ENCODE measurements at regions not wholly inside any gene's neighbourhood (a gene's known extent, or its start where the extent isn't known, plus 50 kb on each side); places are given as distances from the start of the nearest gene placed in this dataset.
A peak's percentile ranks its signal among the peaks of the same experiment; 100 is the strongest.

DNA sequence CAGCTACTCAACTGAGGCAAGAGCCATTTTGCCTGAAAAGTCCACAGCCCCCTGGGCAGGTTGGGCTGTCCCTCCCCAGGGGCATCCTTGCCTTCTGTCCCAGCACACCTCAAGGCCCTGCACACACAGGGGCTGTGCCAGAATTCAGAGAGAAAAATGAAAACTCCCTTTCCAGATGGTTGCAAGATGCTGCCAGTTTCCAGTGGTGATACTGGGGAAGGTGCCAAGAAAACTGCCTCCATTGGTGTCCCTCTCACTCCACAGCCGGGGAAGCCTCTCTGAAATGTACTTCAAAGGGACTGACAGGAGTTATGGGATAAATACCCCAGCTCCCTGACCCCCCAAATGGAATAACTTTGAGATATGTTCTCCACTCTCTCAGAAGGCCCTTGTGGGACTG, 154.2 kb upstream of the MAFB start:
- Histone ChIP-seq H3K4me3 (ENCODE audit: low read depth, low read length, poor library complexity, severe bottlenecking) (no peak overlapping the region), H3K27ac (ENCODE audit: low read depth, low read length, poor library complexity, severe bottlenecking) (no peak overlapping the region), H3K27me3 (replicated peaks; ENCODE audit: insufficient read depth, low read depth, low read length, poor library complexity) (peaks cover 66% of the 10 kb centered on the region), H3K36me3 (ENCODE audit: insufficient read depth, low read length, poor library complexity, severe bottlenecking) (no peaks in the 10 kb centered on the region), H3K9me3 (ENCODE audit: low read depth, low read length, poor library complexity, severe bottlenecking) (no peaks in the 10 kb centered on the region), H3K4me1 (ENCODE audit: insufficient read depth, low read length, poor library complexity, severe bottlenecking) (peaks cover 17% of the 10 kb centered on the region)
- ChIA-PET POLR2A (ENCODE audit: low non-redundant PET) (no interaction called here), CTCF (no interaction called here)
- no peak for DNase-seq (ENCODE audit: low spot score)
- no TSS peak for BruUV-seq (replicated peaks)
- TF ChIP-seq, protein P1, sequence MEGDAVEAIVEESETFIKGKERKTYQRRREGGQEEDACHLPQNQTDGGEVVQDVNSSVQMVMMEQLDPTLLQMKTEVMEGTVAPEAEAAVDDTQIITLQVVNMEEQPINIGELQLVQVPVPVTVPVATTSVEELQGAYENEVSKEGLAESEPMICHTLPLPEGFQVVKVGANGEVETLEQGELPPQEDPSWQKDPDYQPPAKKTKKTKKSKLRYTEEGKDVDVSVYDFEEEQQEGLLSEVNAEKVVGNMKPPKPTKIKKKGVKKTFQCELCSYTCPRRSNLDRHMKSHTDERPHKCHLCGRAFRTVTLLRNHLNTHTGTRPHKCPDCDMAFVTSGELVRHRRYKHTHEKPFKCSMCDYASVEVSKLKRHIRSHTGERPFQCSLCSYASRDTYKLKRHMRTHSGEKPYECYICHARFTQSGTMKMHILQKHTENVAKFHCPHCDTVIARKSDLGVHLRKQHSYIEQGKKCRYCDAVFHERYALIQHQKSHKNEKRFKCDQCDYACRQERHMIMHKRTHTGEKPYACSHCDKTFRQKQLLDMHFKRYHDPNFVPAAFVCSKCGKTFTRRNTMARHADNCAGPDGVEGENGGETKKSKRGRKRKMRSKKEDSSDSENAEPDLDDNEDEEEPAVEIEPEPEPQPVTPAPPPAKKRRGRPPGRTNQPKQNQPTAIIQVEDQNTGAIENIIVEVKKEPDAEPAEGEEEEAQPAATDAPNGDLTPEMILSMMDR (conservative IDR thresholded peaks at IDR 0.05; ENCODE audit: low read depth, low read length), result no peak
- no peak for TF ChIP-seq EZH2 (IDR thresholded peaks at IDR 0.05; ENCODE audit: borderline replicate concordance, low read depth, low read length, poor library complexity, severe bottlenecking)
- intact Hi-C loops (cut with micrococcal nuclease; ENCODE audit: unreplicated experiment), result no loop called here

DNA sequence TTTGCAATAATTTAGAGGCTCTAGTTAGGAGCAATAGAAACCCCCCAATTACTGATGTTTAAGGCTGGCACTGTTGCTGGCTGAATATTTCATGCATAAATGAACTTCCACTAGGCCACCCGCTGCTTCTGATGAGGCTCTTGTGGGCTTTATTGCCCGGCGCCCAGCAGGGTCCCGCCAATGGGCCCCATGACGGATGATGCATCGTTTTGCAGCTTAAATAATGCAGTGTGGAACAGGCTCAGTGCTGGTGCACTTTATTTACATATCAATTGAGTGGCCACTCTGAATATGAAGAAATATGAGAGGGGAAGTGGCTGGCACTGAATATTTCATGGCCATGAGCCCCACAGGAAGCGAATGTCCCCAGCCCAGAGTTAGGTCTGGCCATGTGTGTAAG, 155.3 kb upstream of the MAFB start:
- Histone ChIP-seq H3K27me3 (replicated peaks; ENCODE audit: insufficient read depth, low read depth, low read length, poor library complexity) (peaks cover 56% of the 10 kb centered on the region), H3K4me1 (ENCODE audit: insufficient read depth, low read length, poor library complexity, severe bottlenecking) (peaks cover 24% of the 10 kb centered on the region), H3K4me3 (ENCODE audit: low read depth, low read length, poor library complexity, severe bottlenecking) (no peak overlapping the region), H3K9me3 (ENCODE audit: low read depth, low read length, poor library complexity, severe bottlenecking) (no peaks in the 10 kb centered on the region), H3K27ac (ENCODE audit: low read depth, low read length, poor library complexity, severe bottlenecking) (no peak overlapping the region), H3K36me3 (ENCODE audit: insufficient read depth, low read length, poor library complexity, severe bottlenecking) (no peaks in the 10 kb centered on the region)
- intact Hi-C loops (cut with micrococcal nuclease; ENCODE audit: unreplicated experiment), result no loop called here
- TF ChIP-seq, protein P1 (conservative IDR thresholded peaks at IDR 0.05; ENCODE audit: low read depth, low read length), result no peak
- no peak for TF ChIP-seq EZH2 (IDR thresholded peaks at IDR 0.05; ENCODE audit: borderline replicate concordance, low read depth, low read length, poor library complexity, severe bottlenecking)
- BruUV-seq (replicated peaks), result no TSS peak
- ChIA-PET POLR2A (ENCODE audit: low non-redundant PET) (no interaction called here), CTCF (no interaction called here)
- DNase-seq (ENCODE audit: low spot score), result peak; percentile 94

- BruUV-seq (replicated peaks), result no TSS peak
- DNase-seq (ENCODE audit: low spot score), result no peak
- no peaks in the 10 kb centered on the region for H3K36me3 ChIP-seq (ENCODE audit: insufficient read depth, low read length, poor library complexity, severe bottlenecking)
- no peaks in the 10 kb centered on the region for H3K9me3 ChIP-seq (ENCODE audit: low read depth, low read length, poor library complexity, severe bottlenecking)
- ChIA-PET POLR2A (ENCODE audit: low non-redundant PET) (no interaction called here), CTCF (interaction anchor here (0.7 kb wide), 1 partner anchor 78 kb away, joined by 5 read pairs; no protein-coding TSS in a partner anchor)
- TF ChIP-seq, protein P1 (conservative IDR thresholded peaks at IDR 0.05; ENCODE audit: low read depth, low read length), result no peak
- TF ChIP-seq EZH2 (IDR thresholded peaks at IDR 0.05; ENCODE audit: borderline replicate concordance, low read depth, low read length, poor library complexity, severe bottlenecking), result no peak
- H3K4me1 ChIP-seq (ENCODE audit: insufficient read depth, low read length, poor library complexity, severe bottlenecking), result peaks cover 29% of the 10 kb centered on the region
- H3K4me3 ChIP-seq (ENCODE audit: low read depth, low read length, poor library complexity, severe bottlenecking), result no peak overlapping the region
- intact Hi-C loops (cut with micrococcal nuclease; ENCODE audit: unreplicated experiment), result no loop called here
- peaks cover 24% of the 10 kb centered on the region for H3K27me3 ChIP-seq (replicated peaks; ENCODE audit: insufficient read depth, low read depth, low read length, poor library complexity)
- H3K27ac ChIP-seq (ENCODE audit: low read depth, low read length, poor library complexity, severe bottlenecking), result no peak overlapping the region
Observed at GRCh38 chr20:40848096-40848495, 159.1 kb upstream of the MAFB start.

All from A673 (cell line).